ENCODE measurements at regions not wholly inside any gene's neighbourhood (a gene's known extent, or its start where the extent isn't known, plus 50 kb on each side); places are given as distances from the start of the nearest gene placed in this dataset.
"Not testable (repeated sequence)": the region's sequence is repeated elsewhere in the genome, so short reads cannot be mapped to it uniquely, and the experiment has no call there.

DNA sequence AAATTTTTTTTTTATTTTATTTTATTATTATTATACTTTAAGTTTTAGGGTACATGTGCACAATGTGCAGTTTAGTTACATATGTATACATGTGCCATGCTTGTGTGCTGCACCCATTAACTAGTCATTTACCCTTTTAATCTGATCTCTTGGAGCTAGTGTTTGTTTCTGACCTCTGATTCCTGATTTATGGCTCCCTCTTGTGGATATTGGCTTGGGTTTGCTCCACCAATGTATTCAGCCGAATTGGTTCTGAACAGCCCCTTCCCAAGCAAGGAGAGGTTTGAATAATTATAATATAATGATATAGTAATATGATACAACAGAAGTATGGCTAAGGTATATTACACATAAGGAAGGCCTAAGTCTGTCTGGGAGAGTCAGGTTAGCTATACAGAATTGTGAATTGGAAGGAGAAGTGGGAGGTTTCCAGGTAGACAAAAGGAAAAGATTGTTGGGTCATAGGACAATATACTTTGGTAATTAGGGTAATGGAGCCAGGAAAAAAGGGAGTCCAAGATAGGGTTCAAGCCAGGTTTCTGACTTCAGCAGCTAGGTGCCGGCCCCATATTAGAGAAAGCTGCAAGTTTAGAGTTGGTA is 53.1 kb upstream of the HMCN1 start:
- peak in 4 of 51 donors; percentile 12 to 32 (median 15) for DNase-seq

DNA sequence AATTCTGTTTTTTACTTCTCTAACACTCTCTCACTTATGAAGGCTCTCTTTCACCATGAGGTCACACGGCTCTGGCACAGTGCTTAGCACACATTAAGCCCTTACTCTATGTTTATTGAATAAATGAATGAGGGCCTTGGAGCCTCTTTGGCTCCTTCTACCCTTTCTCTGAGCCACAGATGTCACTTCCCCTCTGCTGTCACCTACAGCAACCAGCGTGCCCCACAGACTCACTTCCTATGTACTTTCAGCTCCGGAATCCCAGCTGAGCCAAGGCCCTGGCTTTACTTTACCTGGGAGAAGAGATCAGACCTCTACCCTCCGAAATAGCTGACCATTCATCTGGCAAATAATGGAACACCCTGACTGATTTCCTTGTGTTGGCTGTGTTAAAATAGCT is 53.7 kb upstream of the HMCN1 start:
- DNase-seq, result peak in 2 of 51 donors; percentile 1 to 4

DNA sequence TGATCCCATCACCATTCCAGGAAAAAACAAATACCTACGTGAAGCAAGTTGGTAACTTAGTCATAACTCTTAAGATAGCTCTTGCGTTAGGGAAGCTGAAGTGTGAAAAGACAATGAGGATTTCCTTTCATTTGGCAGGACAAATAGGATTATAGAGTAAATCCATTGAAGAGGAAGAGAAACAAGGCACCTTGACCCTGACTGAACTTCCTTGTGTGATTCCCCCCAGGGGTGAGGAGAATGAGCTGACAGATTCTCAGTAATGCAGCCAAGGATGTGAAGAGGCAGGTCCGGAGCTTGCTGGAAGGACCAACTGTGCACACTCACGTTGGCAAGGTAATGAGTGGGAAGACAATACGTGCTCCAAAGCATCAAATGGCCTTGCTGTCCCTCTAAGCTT is 55.0 kb upstream of the HMCN1 start:
- DNase-seq, result no peak

DNA sequence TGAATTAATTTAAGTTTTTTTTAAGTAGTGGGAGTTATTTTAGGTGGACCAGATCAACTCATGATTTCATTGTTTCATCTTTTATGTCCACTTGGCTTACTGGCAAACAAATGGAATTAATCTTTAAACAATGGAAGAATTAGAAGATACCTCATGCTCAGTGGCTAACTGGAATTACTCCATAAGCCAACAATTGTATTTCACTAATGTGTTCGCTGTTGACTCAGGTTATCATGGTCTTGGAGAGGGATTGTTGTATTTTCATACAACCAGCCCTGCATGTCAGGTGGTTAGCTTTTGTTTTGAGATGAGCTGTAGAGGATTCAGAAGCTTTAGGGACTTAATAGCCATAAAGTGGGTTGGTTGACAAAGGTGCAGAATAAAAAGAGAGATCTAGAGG is 57.2 kb upstream of the HMCN1 start:
- DNase-seq, result no peak

DNA sequence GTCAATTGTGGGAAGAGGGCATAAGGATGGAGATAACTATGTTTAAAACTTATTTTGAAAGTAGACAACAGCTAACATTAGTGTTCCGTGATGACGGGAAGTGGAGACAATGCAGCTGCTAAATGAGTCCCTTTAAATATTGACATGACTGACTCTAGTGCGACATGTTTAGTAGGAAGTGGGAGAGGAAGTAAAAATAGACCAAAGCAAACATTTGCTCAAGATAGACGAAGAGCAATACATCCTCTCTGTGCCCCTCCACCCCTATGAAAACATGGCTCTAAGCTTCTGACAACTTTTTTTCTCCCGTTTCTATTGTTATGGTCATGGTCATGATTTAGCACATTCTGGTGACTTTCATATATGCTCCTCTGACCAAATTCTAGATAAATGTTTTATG is 60.0 kb upstream of the HMCN1 start:
- DNase-seq, result no peak

DNA sequence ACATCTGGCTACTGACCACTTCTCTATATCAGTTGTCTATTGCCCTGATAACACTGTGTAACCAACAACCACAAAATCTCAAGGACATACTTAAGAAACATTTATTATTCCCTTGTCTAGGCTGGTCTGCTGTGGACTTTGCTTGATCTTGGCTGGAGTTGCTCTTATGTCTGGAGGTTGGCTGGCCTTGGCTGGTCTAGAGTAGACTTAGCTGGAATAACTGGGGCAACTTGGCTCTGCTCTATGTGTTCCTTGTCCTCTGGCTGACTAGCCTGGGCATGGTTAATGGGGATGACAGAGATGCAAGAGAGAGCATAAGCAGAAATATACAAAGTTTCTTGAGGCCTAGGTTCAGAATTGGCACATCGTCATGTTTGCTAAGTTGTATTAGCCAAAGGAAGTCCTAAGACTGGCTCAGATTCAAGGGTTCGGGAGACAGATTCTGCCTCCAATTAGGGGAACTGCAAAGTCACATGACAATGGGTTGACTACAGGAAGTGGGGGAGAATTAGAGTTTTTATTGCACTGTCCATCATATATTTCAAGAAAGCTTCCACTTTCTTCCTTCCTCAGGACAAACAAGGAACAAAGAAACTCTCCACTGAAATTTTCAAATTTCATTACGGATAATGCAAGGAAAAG is 61.4 kb upstream of the HMCN1 start:
- DNase-seq, result peak in 1 of 51 donors; percentile 14

DNA sequence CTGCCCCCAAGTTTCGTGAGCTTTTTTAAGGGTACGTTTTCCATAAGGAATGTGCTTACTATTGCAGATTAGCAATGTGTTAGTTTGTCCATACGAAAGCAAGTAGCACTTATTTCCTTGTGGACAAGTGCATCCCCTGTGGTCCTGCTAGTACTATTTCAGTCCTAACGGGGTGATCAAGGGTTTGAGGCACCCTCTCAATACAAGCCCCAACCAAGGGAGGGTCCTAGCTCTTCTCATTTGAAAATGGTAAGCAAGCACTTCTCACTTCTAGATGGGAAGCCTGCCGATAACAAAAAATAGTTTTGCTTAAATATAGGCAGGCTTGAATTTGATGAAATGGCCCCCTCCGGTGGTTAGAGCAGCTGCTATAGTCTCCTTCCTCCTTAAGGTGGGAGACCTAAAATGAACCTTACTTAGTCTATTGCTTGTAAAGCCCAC is 64.0 kb upstream of the HMCN1 start:
- peak in 5 of 51 donors; percentile 4 to 35 (median 15) for DNase-seq

DNA sequence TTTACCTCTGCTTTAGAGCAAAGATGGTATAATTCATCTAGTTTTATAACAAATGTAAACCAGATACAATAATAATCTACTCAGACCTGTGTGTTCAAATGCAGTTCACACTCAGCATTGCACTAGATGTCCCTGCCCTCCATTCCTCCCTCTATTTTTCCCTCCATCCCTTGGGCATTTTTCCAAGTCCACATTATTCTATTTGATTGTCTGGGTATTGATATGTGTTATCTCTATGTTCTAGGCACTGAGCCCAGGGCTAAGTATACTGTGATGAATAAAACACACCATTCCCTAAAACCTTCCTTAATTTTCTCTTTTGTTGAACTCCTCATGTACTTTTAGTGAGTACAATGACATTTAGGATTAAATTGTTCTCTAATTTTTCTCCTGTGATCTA is 66.2 kb upstream of the HMCN1 start:
- no peak for DNase-seq

DNA sequence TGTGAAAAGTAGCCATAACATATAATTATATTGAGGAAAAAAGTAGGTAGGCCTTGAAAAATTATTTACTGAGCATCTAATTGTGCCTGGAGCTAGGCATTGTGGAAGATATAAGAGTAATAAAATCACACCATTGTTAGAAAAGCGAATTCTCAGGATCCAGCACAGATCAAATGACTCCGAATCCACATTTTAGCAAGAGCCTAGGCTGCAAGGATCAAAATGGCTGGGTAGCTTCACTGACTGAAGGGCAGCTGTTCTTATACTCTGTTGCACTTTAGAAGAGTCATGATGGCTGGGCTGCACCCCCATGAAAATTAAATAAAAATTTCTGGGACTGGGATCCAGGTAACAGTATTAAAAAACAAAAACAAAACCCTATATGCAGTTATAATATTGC is 67.6 kb upstream of the HMCN1 start:
- no peak for DNase-seq

DNA sequence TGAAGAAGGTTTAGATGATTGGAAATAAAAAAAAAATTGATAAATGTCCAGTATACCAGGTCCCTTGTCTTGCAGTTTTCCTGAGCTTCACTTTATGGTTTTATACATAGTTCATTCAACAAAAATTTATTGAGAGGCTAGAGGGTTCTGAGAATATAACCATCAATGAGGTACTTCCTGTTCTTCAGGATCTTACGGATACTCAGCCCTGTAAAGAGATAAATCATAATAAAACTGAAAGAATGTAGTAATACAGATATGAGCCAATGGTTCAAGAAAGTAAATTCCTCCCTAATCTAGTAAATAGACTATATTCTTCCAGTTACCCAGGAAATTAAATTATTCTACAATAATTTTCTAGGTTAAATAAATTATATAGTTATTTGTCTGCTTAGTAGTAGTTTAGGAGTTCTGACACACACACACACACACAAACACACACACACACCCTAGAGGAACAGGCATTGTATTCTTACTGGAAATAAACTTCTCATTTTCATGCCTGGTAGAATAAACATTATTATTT is 70.4 kb upstream of the HMCN1 start:
- no peak for DNase-seq

DNA sequence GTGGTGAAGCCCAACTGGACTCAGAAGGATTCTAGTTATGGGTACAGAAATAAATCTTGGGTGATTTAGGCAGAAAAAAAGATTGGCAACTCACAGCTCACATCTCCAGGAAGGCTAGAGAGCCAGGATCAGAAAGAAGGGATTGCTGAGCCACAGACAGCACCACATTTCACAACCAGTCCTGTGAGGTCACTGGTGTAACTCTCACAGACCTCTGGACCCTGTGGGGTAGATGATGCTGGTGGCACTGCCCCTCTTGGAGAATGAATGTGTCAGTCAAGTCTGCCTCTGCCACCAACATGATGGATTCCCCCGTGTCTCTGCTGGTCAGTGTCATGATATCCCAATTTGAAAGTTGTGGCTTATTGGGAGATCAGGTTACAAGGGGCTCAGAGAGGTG is 70.9 kb upstream of the HMCN1 start:
- no peak for DNase-seq

DNA sequence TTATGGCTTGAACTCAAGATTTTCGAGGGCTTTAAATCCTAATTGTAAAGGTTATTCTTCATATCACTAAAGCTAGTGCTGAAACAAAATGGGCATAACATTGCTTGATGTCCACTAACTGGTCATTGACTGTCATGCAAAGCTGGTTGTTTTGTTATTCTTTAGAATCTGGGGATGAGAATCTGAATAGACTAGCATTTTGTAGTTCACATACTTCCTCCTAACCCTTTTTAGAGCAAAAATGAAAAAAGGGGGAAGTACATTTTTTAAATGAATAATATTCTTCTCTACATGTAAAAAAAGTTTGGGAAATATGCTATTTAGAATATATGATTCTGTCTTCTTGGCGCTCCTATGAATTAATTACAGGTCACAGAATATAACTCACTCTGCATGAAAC is 72.2 kb upstream of the HMCN1 start:
- DNase-seq, result no peak

DNA sequence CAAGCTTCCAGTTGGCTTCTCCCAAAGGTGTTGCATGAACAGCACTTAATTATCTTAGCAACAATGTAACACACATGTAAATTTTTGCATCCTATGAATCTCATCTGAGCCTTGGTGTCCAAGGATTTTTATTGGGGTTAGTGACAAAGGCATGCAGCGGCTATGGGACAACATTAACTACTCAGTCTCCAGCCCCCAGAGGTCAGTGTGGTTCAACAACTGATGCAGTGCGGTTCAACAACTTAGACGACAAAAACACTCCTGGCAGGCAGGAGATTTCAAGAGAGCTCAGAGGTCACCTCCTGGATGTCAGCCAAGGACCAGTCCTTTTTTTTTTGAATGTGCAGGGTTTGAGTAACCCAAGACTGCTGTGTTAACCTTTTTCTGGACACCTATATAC is 77.5 kb upstream of the HMCN1 start:
- no peak for DNase-seq

DNA sequence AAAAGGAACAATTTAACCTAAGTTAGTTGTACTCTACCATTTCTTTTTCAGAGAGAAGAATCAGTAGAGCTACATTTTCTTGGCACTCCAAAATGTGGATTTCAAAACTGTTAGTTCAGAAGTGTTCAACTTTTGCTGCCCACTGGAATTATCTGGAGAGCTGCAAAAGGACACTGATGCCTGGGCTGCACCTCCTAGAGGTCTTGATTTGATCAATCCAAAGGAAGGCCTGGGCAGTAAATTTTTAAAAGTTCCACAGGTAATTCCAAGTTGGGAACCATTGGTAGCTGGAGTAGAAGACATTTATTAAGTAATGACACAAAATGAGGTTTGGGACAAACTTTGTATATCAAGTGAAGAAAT is 79.3 kb upstream of the HMCN1 start:
- no peak for DNase-seq

DNA sequence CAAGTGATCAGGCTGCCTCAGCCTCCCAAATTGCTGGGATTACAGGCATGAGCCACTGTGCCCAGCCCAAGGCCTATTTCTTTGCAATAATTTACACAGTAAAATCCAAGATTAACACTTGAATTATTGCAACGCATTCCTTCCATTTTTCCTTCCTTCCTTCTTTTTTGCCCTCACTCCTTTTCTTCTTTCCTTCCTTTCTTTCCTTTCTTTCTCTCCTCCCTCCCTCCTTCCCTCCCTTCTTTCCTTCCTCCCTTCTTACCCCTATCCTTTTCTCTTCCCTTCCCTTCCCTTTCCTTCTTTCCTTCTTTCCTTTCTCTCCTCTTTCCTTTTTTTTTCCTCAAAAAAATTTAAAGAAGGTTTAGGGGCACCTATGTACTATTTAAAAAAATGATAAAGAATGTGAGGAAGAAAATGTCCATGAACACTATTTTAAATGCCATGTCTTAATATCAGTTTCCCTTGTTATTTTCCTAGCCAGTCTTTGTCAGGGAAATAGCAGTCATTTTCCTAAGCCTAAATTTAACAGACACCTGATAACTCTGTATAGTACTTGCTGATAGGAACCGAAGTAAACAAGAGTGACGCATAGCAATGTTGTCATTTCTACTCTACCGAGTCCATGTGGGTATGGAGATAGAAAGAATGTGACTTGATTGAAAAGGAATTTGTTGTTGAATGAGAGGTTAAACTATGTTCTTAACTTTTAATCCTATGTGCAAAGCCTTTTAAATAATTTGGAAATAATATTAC is 79.8 kb upstream of the HMCN1 start:
- DNase-seq, result no peak

DNA sequence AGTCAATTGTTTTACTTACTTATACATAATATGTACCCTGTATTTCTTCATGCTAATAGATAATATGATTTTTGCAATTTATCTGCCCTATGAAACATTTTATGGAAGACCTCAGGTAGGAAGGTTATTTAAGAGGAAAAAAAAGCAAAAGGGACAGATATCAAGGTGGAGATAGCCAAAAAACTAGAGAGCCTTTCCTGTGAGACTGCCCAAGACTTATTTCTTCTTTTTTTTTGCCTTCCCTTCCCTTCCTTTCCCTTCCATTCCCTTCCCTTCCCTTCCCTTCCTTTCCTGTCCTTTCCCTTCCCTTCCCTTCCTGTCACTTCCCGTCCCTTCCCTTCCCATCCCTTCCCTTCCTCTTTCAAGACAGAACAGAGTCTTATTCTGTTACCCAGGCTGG is 80.6 kb upstream of the HMCN1 start:
- no peak for DNase-seq

DNA sequence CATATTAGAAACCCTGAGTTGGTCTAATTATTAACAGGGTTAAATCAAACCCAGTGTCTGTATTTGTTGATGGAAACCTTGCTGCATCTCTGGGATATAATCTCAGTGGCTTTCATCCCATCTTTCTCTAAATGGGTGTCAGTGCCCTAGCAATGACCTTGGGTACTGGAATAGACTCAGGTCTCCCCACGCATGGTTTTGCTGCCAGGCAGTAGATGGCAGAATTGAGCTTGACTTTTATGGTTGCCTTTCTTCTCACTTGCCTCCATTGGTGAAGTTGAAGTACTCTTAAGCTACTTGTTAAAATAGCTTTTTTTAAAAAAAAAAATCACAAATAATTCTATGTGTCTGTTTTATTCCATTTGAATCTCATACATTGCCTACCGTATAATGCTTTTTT is 81.8 kb upstream of the HMCN1 start:
- DNase-seq, result no peak

DNA sequence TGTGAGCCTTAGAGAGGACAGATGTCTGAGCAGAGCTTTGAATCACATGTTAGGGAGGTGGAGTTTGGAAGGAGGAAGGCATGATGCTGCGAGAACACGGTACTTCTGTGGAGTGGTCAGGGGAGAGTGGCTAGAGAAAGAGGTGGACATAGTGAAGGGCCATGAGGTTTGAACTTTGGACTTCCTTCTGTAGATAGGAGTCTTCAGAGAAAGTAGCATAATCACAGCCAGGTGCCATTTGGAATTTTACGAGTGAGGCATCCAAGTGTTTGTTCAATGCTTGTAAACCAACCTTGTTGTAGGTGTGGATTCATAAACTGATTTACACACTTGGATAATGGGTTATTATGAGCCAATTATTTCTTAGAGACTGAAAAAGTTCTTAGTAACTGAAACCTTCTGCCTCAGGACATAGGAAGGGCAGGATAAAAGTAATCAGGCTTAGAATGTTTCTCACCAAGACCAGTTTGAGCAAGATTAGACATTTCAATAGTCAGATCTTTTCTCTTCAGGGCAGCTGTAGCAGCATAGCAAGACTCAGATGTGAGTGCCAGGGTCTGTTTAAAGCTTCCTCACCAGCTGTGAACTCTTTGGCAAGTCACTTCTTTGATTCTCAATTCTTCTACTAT is 83.5 kb upstream of the HMCN1 start:
- no peak for DNase-seq

DNA sequence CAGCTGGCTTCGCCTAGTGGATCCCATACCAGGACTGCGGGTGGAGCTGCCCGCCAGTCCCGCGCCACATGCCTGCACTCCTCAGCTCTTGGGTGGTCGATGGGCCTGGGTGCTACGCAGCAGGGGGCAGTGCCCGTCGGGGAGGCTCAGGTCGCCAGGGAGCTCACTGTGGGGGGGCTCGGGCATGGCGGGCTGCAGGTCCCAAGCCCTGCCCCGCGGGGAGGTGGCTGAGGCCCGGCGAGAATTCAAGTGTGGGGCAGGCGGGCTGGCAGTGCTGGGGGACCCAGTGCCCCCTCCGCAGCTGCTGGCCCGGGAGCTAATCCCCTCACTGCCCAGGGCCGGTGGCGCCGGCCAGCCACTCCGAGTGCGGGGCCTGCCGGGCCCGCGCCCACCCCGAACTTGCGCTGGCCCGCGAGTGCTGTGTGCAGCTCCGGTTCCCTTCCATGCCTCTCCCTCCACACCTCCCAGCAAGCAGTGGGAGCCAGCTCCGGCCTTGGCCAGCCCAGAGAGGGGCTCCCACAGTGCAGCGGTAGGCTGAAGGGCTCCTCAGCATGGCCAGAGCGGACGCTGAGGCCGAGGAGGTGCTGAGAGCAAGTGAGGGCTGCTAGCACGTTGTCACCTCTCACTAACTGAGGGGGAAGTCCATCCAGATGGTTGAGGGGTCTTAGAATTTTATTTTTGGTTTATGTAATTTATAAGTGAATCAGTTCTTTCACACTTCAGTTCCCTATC is 85.2 kb upstream of the HMCN1 start:
- DNase-seq, result no peak

DNA sequence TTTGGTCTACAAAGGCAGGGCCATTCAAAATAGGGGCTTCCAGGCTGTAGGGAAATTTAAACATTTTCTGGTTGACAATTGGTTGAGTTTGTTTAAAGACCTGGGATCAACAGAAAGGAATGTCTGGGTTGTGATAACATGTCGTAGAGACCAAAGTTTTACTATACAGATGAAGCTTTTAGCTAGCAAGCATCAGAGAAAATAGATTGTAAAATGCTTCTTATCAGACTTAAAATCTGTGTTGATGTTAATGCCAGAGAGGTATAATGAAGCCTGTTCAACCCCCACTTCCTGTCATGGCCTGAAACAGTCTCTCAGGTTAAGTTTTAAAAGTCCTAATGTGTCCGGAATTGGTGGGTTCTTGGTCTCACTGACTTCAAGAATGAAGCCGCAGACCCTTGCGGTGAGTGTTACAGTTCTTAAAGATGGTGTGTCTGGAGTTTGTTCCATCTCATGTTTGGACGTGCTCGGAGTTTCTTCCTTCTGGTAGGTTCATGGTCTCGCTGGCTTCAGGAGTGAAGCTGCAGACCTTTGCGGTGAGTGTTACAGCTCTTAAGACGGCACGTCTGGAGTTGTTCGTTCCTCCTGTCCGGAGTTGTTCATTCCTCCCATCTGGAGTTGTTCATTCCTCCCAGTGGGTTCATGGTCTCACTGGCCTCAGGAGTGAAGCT is 86.5 kb upstream of the HMCN1 start:
- not testable (repeated sequence) for DNase-seq

DNA sequence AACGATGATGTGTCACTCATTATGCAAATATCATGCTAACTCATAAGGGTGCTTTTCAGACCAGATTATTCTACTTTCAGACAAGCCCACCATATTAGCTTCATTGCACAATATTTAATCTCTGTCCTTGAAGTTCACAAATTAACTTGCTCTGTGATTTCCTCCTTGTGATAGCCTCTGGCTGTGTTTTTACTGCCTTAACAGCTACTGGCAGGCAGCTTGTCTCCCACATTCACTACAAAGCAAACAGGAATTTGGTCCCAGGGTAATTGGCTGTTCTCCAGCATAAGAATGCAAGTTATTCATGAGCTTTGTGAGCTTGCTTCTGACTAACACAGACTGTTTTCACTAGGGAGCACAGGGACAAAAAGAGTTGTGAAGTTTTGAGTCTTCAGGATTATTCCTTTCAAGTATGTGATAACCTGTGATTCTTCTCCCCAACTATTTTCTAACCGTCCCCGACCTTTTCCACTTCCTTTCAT is 87.9 kb upstream of the HMCN1 start:
- DNase-seq, result peak in 13 of 51 donors; percentile 0 to 47 (median 9)

All from hypothalamus (tissue), 51 donors.